ENCODE measurements at regions not wholly inside any gene's neighbourhood (a gene's known extent, or its start where the extent isn't known, plus 50 kb on each side); places are given as distances from the start of the nearest gene placed in this dataset.

GRCh38 chr1:37134599-37134998, 100.3 kb upstream of the GRIK3 start:
- no peak for TF ChIP-seq CTCF (conservative IDR thresholded peaks at IDR 0.05; ENCODE audit: low read depth, low read length)
- DNase-seq (ENCODE audit: low read depth) = no peak
- no peak overlapping the region for H3K4me3 ChIP-seq (ENCODE audit: low read depth, low read length)

GRCh38 chr1:37135032-37135431, 100.7 kb upstream of the GRIK3 start:
- DNase-seq (ENCODE audit: low read depth) = no peak
- no peak for TF ChIP-seq CTCF (conservative IDR thresholded peaks at IDR 0.05; ENCODE audit: low read depth, low read length)
- H3K4me3 ChIP-seq (ENCODE audit: low read depth, low read length) = no peak overlapping the region

GRCh38 chr1:37137014-37137413, 102.7 kb upstream of the GRIK3 start:
- no peak for TF ChIP-seq CTCF (conservative IDR thresholded peaks at IDR 0.05; ENCODE audit: low read depth, low read length)
- no peak for DNase-seq (ENCODE audit: low read depth)
- H3K4me3 ChIP-seq (ENCODE audit: low read depth, low read length) = no peak overlapping the region

GRCh38 chr1:37137601-37138000, 103.3 kb upstream of the GRIK3 start:
- TF ChIP-seq CTCF (conservative IDR thresholded peaks at IDR 0.05; ENCODE audit: low read depth, low read length) = no peak
- no peak overlapping the region for H3K4me3 ChIP-seq (ENCODE audit: low read depth, low read length)
- no peak for DNase-seq (ENCODE audit: low read depth)

GRCh38 chr1:37143800-37144199, 109.5 kb upstream of the GRIK3 start:
- H3K4me3 ChIP-seq (ENCODE audit: low read depth, low read length) = no peak overlapping the region
- DNase-seq (ENCODE audit: low read depth) = no peak
- TF ChIP-seq CTCF (conservative IDR thresholded peaks at IDR 0.05; ENCODE audit: low read depth, low read length) = no peak

- no peak overlapping the region for H3K4me3 ChIP-seq (ENCODE audit: low read depth, low read length)
- DNase-seq (ENCODE audit: low read depth) = no peak
- TF ChIP-seq CTCF (conservative IDR thresholded peaks at IDR 0.05; ENCODE audit: low read depth, low read length) = no peak
Measured at GRCh38 chr1:37146071-37146470, 111.8 kb upstream of the GRIK3 start.

- TF ChIP-seq CTCF (conservative IDR thresholded peaks at IDR 0.05; ENCODE audit: low read depth, low read length) = no peak
- H3K4me3 ChIP-seq (ENCODE audit: low read depth, low read length) = no peak overlapping the region
- no peak for DNase-seq (ENCODE audit: low read depth)
Measured at GRCh38 chr1:37147392-37147831, 113.1 kb upstream of the GRIK3 start.
